ENCODE measurements at regions not wholly inside any gene's neighbourhood (a gene's known extent, or its start where the extent isn't known, plus 50 kb on each side); places are given as distances from the start of the nearest gene placed in this dataset.
A peak's percentile ranks its signal among the peaks of the same experiment; 100 is the strongest.

- no peak overlapping the region for H3K4me3 ChIP-seq (ENCODE audit: low read depth, low read length)
These were observed 62.1 kb upstream of the EYA2 start for GRCh38 chr20:46832555-46832954.

GRCh38 chr20:46833360-46833759, 61.3 kb upstream of the EYA2 start:
- H3K4me3 ChIP-seq (ENCODE audit: low read depth, low read length), result no peak overlapping the region
- DNase-seq (ENCODE audit: low read depth), result no peak
- TF ChIP-seq, protein P1, sequence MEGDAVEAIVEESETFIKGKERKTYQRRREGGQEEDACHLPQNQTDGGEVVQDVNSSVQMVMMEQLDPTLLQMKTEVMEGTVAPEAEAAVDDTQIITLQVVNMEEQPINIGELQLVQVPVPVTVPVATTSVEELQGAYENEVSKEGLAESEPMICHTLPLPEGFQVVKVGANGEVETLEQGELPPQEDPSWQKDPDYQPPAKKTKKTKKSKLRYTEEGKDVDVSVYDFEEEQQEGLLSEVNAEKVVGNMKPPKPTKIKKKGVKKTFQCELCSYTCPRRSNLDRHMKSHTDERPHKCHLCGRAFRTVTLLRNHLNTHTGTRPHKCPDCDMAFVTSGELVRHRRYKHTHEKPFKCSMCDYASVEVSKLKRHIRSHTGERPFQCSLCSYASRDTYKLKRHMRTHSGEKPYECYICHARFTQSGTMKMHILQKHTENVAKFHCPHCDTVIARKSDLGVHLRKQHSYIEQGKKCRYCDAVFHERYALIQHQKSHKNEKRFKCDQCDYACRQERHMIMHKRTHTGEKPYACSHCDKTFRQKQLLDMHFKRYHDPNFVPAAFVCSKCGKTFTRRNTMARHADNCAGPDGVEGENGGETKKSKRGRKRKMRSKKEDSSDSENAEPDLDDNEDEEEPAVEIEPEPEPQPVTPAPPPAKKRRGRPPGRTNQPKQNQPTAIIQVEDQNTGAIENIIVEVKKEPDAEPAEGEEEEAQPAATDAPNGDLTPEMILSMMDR (conservative IDR thresholded peaks at IDR 0.05; ENCODE audit: low read depth, low read length), result no peak

More at GRCh38 chr20:46832555-46832954, 62.1 kb upstream of the EYA2 start:
- TF ChIP-seq, protein P1 (conservative IDR thresholded peaks at IDR 0.05; ENCODE audit: low read depth, low read length), result no peak
- DNase-seq (ENCODE audit: low read depth), result peak; percentile 11

DNA sequence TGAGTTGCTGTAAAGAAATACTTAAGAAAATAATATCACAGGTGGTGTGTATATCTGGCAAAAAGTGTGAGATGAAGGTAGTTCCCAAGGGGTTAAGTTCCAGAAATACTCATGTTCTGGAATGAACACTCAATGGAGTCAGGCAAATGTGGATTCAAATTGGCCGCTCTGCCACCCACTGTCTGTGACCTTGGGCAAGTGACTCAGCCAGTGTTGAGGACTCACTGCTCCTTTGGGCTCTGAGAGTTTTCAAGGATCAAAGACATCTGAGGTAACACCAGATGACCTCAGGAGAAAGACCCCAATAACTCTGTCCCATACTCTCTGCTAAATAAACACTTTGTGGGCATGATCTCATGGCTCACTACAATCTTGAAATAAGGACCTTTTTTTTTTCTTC, 59.2 kb upstream of the EYA2 start:
- no peak for DNase-seq (ENCODE audit: low read depth)
- H3K4me3 ChIP-seq (ENCODE audit: low read depth, low read length), result no peak overlapping the region
- TF ChIP-seq, protein P1 (conservative IDR thresholded peaks at IDR 0.05; ENCODE audit: low read depth, low read length), result no peak

GRCh38 chr20:46837083-46837482, 57.6 kb upstream of the EYA2 start:
- no peak for DNase-seq (ENCODE audit: low read depth)
- TF ChIP-seq, protein P1 (conservative IDR thresholded peaks at IDR 0.05; ENCODE audit: low read depth, low read length), result no peak
- no peak overlapping the region for H3K4me3 ChIP-seq (ENCODE audit: low read depth, low read length)

DNA sequence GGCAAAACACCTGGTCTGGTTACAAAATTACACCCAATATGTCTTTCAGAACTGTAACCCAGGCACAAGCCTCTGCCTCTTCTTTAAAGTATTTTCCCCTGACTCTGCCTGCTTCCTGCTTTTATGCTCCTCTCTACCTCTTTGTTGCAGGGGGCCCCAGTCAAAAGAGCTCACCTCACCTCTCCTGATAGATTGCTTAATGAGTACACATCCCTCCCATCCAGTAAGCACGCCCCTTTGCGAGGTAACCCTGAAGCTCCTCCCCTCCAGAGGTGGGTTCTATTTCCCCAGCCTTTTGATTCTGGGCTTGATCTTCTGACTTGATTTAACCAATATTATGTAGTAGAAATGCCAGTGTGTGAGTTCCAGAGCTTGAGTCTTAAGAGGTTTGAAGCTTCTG, 56.6 kb upstream of the EYA2 start:
- TF ChIP-seq, protein P1 (conservative IDR thresholded peaks at IDR 0.05; ENCODE audit: low read depth, low read length), result no peak
- no peak for DNase-seq (ENCODE audit: low read depth)
- no peak overlapping the region for H3K4me3 ChIP-seq (ENCODE audit: low read depth, low read length)

DNA sequence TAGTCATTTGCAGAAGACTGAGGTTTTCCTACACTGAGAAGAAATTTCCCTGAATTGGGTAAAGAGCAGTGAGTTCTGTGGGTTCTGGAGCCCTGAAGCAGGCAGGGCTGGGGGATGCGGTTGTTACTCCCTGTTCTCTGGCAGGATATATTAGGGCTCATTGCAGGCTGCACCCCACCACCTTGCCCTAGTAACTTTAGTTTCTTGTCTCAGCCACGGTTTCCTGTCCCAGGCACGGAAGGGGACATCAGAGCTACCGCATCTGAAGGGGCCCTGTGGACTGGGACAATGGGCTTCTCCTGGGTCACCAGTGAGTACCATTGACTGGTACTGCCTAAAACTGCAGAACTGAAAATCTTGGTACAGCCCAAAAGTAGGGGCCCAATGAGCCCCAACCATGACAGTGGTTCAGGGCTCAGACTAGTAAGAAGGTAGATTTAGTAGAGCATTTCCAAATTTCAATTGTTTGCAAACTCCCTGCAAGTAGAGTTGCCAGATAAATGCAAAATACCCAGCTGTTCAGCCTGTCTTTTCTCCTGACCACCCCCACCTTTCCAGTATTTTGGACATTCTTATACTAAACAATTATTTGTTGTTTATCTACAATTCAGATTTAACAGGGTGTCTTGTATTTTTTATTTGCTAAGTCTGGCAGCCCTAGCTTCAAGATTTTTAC, 54.5 kb upstream of the EYA2 start:
- no peak overlapping the region for H3K4me3 ChIP-seq (ENCODE audit: low read depth, low read length)
- DNase-seq (ENCODE audit: low read depth), result no peak
- TF ChIP-seq, protein P1 (conservative IDR thresholded peaks at IDR 0.05; ENCODE audit: low read depth, low read length), result no peak
